PC-9 (cell line): ENCODE measurements at regions not wholly inside any gene's neighbourhood (a gene's known extent, or its start where the extent isn't known, plus 50 kb on each side); places are given as distances from the start of the nearest gene placed in this dataset.

ENCODE experiments used
- BruUV-seq: library from RNA; stranded (reverse); fragments of 400-500 nt; replicated peaks from 2 replicates; lab custom pipeline; 2021; lab: Mats Ljungman, UMichigan
- CTCF ChIA-PET: fragments of 300-600 bp; sonication (Branson Sonifier 250); formaldehyde crosslinking; loops from one replicate; lab custom pipeline; 2022; ENCODE audit warnings: antibody characterized with exemption; lab: Charles Lee
- POLR2A ChIA-PET: fragments of 300-600 bp; sonication (Branson Sonifier 250); formaldehyde crosslinking; loops from one replicate; lab custom pipeline; 2022; ENCODE audit warnings: antibody characterized with exemption; ENCODE audit not compliant: unreplicated experiment; lab: Charles Lee
- DNase-seq, 2 experiments: peaks; one replicate each; pipeline versions ENCODE4 v3.0.0 to v3.0.0-alpha.2; 2015 to 2022; ENCODE audit warnings: mixed read lengths in 1 of 2
- H2AFZ ChIP-seq: fragments of 200-600 bp; sonication (generic); 2 replicates; pipeline ENCODE4 v1.8.1; 2017; ENCODE audit warnings: antibody characterized with exemption
- H3F3A ChIP-seq: fragments of 200-600 bp; sonication (generic); 2 replicates; pipeline ENCODE4 v1.8.1; 2017; ENCODE audit warnings: antibody characterized with exemption, mild to moderate bottlenecking, low read depth; ENCODE audit not compliant: insufficient read depth
- H3K27ac ChIP-seq: fragments of 200-600 bp; sonication (generic); 2 replicates; pipeline ENCODE4 v1.6.1; 2016; ENCODE audit warnings: mixed run types
- H3K27me3 ChIP-seq: fragments of 200-600 bp; sonication (generic); 2 replicates; pipeline ENCODE4 v1.6.1; 2016; ENCODE audit warnings: low read depth, mixed run types; ENCODE audit not compliant: insufficient read depth
- H3K36me3 ChIP-seq: fragments of 200-600 bp; sonication (generic); 2 replicates; pipeline ENCODE4 v1.6.1; 2016; ENCODE audit warnings: low read depth, mixed run types
- H3K4me1 ChIP-seq: fragments of 200-600 bp; sonication (generic); replicated peaks from 2 replicates; pipeline ENCODE4 v1.6.1; 2016; ENCODE audit warnings: mixed run types; ENCODE audit not compliant: insufficient read depth
- H3K4me2 ChIP-seq: fragments of 200-600 bp; sonication (generic); 2 replicates; pipeline ENCODE4 v1.6.1; 2017; ENCODE audit warnings: mixed run types
- H3K4me3 ChIP-seq: fragments of 200-600 bp; sonication (generic); 2 replicates; pipeline ENCODE4 v1.6.1; 2016; ENCODE audit warnings: mixed run types
- H3K79me2 ChIP-seq: fragments of 200-600 bp; sonication (generic); 2 replicates; pipeline ENCODE4 v1.6.1; 2017; ENCODE audit warnings: low read depth, mixed run types
- H3K9me2 ChIP-seq: fragments of 200-600 bp; sonication (generic); 2 replicates; pipeline ENCODE4 v1.8.1; 2017; ENCODE audit warnings: mild to moderate bottlenecking; ENCODE audit not compliant: insufficient read depth
- H3K9me3 ChIP-seq: fragments of 200-600 bp; sonication (generic); 2 replicates; pipeline ENCODE4 v1.8.1; 2016; ENCODE audit warnings: low read depth; ENCODE audit not compliant: insufficient read depth
- H4K20me1 ChIP-seq: fragments of 200-600 bp; sonication (generic); 2 replicates; pipeline ENCODE4 v1.8.1; 2017; ENCODE audit not compliant: insufficient read depth
- CTCF ChIP-seq: fragments of 200-600 bp; sonication (generic); conservative IDR thresholded peaks from 2 replicates; pipeline ENCODE4 v1.6.1; 2017; ENCODE audit warnings: mixed run types, antibody characterized with exemption, mild to moderate bottlenecking, moderate library complexity
- EZH2 ChIP-seq: fragments of 200-600 bp; sonication (generic); IDR thresholded peaks from 2 replicates; pipeline ENCODE4 v1.8.0; 2017; ENCODE audit warnings: antibody characterized with exemption, low read depth
- intact Hi-C: fragments of 100-400 bp; cut with micrococcal nuclease; formaldehyde crosslinking; loops from one replicate; pipeline ENCODE4 v1.10.0; 2022; ENCODE audit not compliant: unreplicated experiment

- Histone ChIP-seq H3K4me1 (no peaks in the 10 kb centered on the region), H3K79me2 (no peaks in the 10 kb centered on the region), H3K27ac (no peak overlapping the region), H3K9me3 (no peaks in the 10 kb centered on the region), H3F3A (no peaks in the 10 kb centered on the region), H3K4me3 (no peak overlapping the region), H3K27me3 (no peaks in the 10 kb centered on the region), H3K4me2 (no peak overlapping the region), H3K9me2 (no peaks in the 10 kb centered on the region), H4K20me1 (no peaks in the 10 kb centered on the region), H2AFZ (no peak overlapping the region), H3K36me3 (no peaks in the 10 kb centered on the region)
- TF ChIP-seq CTCF: no peak
- no peak for TF ChIP-seq EZH2
- CTCF ChIA-PET: no interaction called here
- no peak for DNase-seq
- POLR2A ChIA-PET: no interaction called here
- no TSS peak for BruUV-seq
- intact Hi-C loops: no loop called here
Measured at GRCh38 chr9:24242576-24242975, 303.1 kb downstream of the IZUMO3 start.

GRCh38 chr9:24218656-24219055, 327.0 kb downstream of the IZUMO3 start:
- H3K9me3 ChIP-seq: no peaks in the 10 kb centered on the region
- BruUV-seq: no TSS peak
- no peaks in the 10 kb centered on the region for H3K79me2 ChIP-seq
- H3K36me3 ChIP-seq: no peaks in the 10 kb centered on the region
- H4K20me1 ChIP-seq: no peaks in the 10 kb centered on the region
- ChIA-PET POLR2A (no interaction called here), CTCF (no interaction called here)
- H3F3A ChIP-seq: no peaks in the 10 kb centered on the region
- no peak for DNase-seq
- no peak overlapping the region for H3K4me2 ChIP-seq
- H3K4me1 ChIP-seq: no peaks in the 10 kb centered on the region
- H3K4me3 ChIP-seq: no peak overlapping the region
- no peaks in the 10 kb centered on the region for H3K27me3 ChIP-seq
- no peak overlapping the region for H3K27ac ChIP-seq
- no peak for TF ChIP-seq EZH2
- TF ChIP-seq CTCF: no peak
- no peak overlapping the region for H2AFZ ChIP-seq
- no peaks in the 10 kb centered on the region for H3K9me2 ChIP-seq
- intact Hi-C loops: no loop called here

- ChIA-PET POLR2A (no interaction called here), CTCF (no interaction called here)
- no peak overlapping the region for H3K27ac ChIP-seq
- H4K20me1 ChIP-seq: no peaks in the 10 kb centered on the region
- H3K9me2 ChIP-seq: no peaks in the 10 kb centered on the region
- DNase-seq: no peak
- TF ChIP-seq CTCF (no peak), EZH2 (no peak)
- no TSS peak for BruUV-seq
- H3K4me3 ChIP-seq: no peak overlapping the region
- H3K4me2 ChIP-seq: no peak overlapping the region
- intact Hi-C loops: no loop called here
- no peak overlapping the region for H2AFZ ChIP-seq
- H3K9me3 ChIP-seq: no peaks in the 10 kb centered on the region
- no peaks in the 10 kb centered on the region for H3K79me2 ChIP-seq
- no peaks in the 10 kb centered on the region for H3K27me3 ChIP-seq
- H3K4me1 ChIP-seq: no peaks in the 10 kb centered on the region
- no peaks in the 10 kb centered on the region for H3F3A ChIP-seq
- no peaks in the 10 kb centered on the region for H3K36me3 ChIP-seq
Measured at GRCh38 chr9:24210641-24211040, 335.1 kb downstream of the IZUMO3 start.
